MM.1S (cell line): ENCODE measurements at regions not wholly inside any gene's neighbourhood (a gene's known extent, or its start where the extent isn't known, plus 50 kb on each side); places are given as distances from the start of the nearest gene placed in this dataset.

ENCODE experiments used
- EZH2 ChIP-seq: fragments of 300-600 bp; sonication (generic); optimal IDR thresholded peaks from 2 replicates; pipeline ENCODE3; 2017; ENCODE audit warnings: low read depth, mild to moderate bottlenecking, antibody characterized with exemption, low read length, mixed read lengths
- EZH2phosphoT487 ChIP-seq: fragments of 300-600 bp; sonication (generic); IDR thresholded peaks from 2 replicates; pipeline ENCODE4 v1.6.1; 2018; ENCODE audit warnings: antibody characterized with exemption, low read length
- TF ChIP-seq, protein P1 (sequence below): fragments of 300-600 bp; sonication (generic); IDR thresholded peaks from 2 replicates; pipeline ENCODE4 v1.5.1; 2016; ENCODE audit warnings: antibody characterized with exemption, low read length, mixed read lengths

- no peak for TF ChIP-seq EZH2phosphoT487
- TF ChIP-seq, protein P1, sequence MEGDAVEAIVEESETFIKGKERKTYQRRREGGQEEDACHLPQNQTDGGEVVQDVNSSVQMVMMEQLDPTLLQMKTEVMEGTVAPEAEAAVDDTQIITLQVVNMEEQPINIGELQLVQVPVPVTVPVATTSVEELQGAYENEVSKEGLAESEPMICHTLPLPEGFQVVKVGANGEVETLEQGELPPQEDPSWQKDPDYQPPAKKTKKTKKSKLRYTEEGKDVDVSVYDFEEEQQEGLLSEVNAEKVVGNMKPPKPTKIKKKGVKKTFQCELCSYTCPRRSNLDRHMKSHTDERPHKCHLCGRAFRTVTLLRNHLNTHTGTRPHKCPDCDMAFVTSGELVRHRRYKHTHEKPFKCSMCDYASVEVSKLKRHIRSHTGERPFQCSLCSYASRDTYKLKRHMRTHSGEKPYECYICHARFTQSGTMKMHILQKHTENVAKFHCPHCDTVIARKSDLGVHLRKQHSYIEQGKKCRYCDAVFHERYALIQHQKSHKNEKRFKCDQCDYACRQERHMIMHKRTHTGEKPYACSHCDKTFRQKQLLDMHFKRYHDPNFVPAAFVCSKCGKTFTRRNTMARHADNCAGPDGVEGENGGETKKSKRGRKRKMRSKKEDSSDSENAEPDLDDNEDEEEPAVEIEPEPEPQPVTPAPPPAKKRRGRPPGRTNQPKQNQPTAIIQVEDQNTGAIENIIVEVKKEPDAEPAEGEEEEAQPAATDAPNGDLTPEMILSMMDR = no peak
- TF ChIP-seq EZH2 = no peak
Observed at GRCh38 chr2:18200771-18201170, 322.3 kb downstream of the KCNS3 start.
